Fibroblast of lung (primary cell): ENCODE measurements at regions not wholly inside any gene's neighbourhood (a gene's known extent, or its start where the extent isn't known, plus 50 kb on each side); places are given as distances from the start of the nearest gene placed in this dataset.

Experiments
- EZH2 ChIP-seq: IDR thresholded peaks from 2 replicates; pipeline ENCODE4 v1.5.1; 2012; ENCODE audit warnings: low read length, control low read depth, mild to moderate bottlenecking; ENCODE audit errors: missing control alignments
- TF ChIP-seq, protein P1 (sequence below), 2 donors: IDR thresholded peaks in 1 of 2; conservative IDR thresholded peaks in 1 of 2; 1 replicate in 1 of 2; 2 replicates in 1 of 2; pipeline ENCODE4 v1.5.1; 2011 to 2012; ENCODE audit warnings: low read length in 2 of 2, control low read depth in 1 of 2, inconsistent platforms in 1 of 2, low read depth in 1 of 2, mild to moderate bottlenecking in 1 of 2

DNA sequence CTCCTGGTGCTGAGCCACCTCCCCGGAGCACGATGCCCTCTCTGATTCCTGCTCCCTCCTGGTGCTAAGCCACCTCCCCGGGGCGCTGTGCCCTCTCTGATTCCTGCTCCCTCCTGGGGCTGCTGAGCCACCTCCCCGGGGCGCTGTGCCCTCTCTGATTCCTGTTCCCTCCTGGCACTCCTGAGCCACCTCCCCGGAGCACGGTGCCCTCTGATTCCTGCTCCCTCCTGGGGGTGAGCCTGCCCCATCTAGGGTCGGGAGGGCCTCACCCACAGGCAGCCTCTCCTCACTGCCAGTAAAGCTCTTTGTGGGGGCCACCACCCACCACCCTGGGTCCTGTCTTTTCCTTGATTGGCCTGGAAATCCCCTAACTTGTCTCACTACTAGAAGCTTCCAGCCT is 327.6 kb upstream of the SFSWAP start:
- TF ChIP-seq, protein P1, sequence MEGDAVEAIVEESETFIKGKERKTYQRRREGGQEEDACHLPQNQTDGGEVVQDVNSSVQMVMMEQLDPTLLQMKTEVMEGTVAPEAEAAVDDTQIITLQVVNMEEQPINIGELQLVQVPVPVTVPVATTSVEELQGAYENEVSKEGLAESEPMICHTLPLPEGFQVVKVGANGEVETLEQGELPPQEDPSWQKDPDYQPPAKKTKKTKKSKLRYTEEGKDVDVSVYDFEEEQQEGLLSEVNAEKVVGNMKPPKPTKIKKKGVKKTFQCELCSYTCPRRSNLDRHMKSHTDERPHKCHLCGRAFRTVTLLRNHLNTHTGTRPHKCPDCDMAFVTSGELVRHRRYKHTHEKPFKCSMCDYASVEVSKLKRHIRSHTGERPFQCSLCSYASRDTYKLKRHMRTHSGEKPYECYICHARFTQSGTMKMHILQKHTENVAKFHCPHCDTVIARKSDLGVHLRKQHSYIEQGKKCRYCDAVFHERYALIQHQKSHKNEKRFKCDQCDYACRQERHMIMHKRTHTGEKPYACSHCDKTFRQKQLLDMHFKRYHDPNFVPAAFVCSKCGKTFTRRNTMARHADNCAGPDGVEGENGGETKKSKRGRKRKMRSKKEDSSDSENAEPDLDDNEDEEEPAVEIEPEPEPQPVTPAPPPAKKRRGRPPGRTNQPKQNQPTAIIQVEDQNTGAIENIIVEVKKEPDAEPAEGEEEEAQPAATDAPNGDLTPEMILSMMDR (conservative IDR thresholded peaks at IDR 0.05 in 1 of 2, IDR thresholded peaks at IDR 0.05 in 1 of 2; ENCODE audit: low read depth in 1 of 2, low read length in 2 of 2), result no peak
- no peak for TF ChIP-seq EZH2
